H1 (cell line): ENCODE measurements at regions not wholly inside any gene's neighbourhood (a gene's known extent, or its start where the extent isn't known, plus 50 kb on each side); places are given as distances from the start of the nearest gene placed in this dataset.
A peak's percentile ranks its signal among the peaks of the same experiment; 100 is the strongest.

Experiments
- CTCF ChIA-PET: fragments of 300-600 bp; sonication (Branson Sonifier 250); formaldehyde crosslinking; loops from one replicate; lab custom pipeline; 2021; ENCODE audit not compliant: partially characterized antibody; lab: Charles Lee
- POLR2A ChIA-PET: fragments of 300-600 bp; sonication (Branson Sonifier 250); formaldehyde crosslinking; loops from one replicate; lab custom pipeline; 2021; ENCODE audit warnings: inconsistent platforms; ENCODE audit not compliant: partially characterized antibody; lab: Charles Lee
- DNase-seq, 2 experiments: peaks; one replicate each; pipeline versions ENCODE4 v3.0.0 to v3.0.0-alpha.2; 2010 to 2022; ENCODE audit warnings: low spot score in 2 of 2, low read depth in 1 of 2, mixed read lengths in 1 of 2
- FAIRE-seq: peaks from 2 replicates; lab custom pipeline; 2011; peaks lifted over from hg19 to GRCh38; lab: Jason Lieb, UNC
- H2AFZ ChIP-seq: 2 replicates; pipeline ENCODE4 v1.8.1; 2012; ENCODE audit warnings: low read length, inconsistent platforms
- H2AK5ac ChIP-seq: 2 replicates; pipeline ENCODE4 v1.6.1; 2013; ENCODE audit warnings: low read depth, low read length
- H2BK120ac ChIP-seq: replicated peaks from 2 replicates; pipeline ENCODE3; 2013; ENCODE audit warnings: low read depth, low read length, inconsistent platforms
- H2BK12ac ChIP-seq: 2 replicates; pipeline ENCODE4 v1.6.1; 2013; ENCODE audit warnings: low read depth, low read length
- H2BK15ac ChIP-seq: 2 replicates; pipeline ENCODE4 v1.6.1; 2013; ENCODE audit warnings: low read length
- H2BK20ac ChIP-seq: 2 replicates; pipeline ENCODE4 v1.6.1; 2013; ENCODE audit warnings: low read length
- H2BK5ac ChIP-seq: 2 replicates; pipeline ENCODE4 v1.6.1; 2013; ENCODE audit warnings: low read depth, low read length
- H3K14ac ChIP-seq: 2 replicates; pipeline ENCODE4 v1.6.1; 2013; ENCODE audit warnings: inconsistent platforms; ENCODE audit not compliant: insufficient read length
- H3K18ac ChIP-seq: 2 replicates; pipeline ENCODE4 v1.6.1; 2013; ENCODE audit warnings: low read length; ENCODE audit errors: extremely low read depth
- H3K23ac ChIP-seq: 2 replicates; pipeline ENCODE4 v1.6.1; 2013; ENCODE audit warnings: inconsistent platforms; ENCODE audit not compliant: insufficient read length
- H3K23me2 ChIP-seq: 2 replicates; pipeline ENCODE4 v1.6.1; 2013; ENCODE audit warnings: low read depth, low read length
- H3K27ac ChIP-seq: 2 replicates; pipeline ENCODE4 v1.6.1; 2011; ENCODE audit warnings: low read depth, low read length, inconsistent platforms
- H3K27me3 ChIP-seq, 4 experiments: replicated peaks in 1 of 4; 1 replicate in 1 of 4; 2 replicates in 3 of 4; pipeline versions ENCODE4 v1.6.1 to v1.8.1; 2011 to 2013; ENCODE audit warnings: low read length in 3 of 4, mild to moderate bottlenecking in 3 of 4, inconsistent platforms in 2 of 4, mixed read lengths in 2 of 4, moderate library complexity in 1 of 4; ENCODE audit not compliant: control insufficient read depth in 3 of 4, insufficient read depth in 3 of 4; ENCODE audit errors: extremely low read depth in 1 of 4
- H3K36me3 ChIP-seq, 4 experiments: 2 replicates each; pipeline versions ENCODE4 v1.6.1 to v1.8.1; 2011 to 2013; ENCODE audit warnings: mild to moderate bottlenecking in 4 of 4, low read length in 3 of 4, moderate library complexity in 2 of 4, control low read depth in 1 of 4, inconsistent platforms in 1 of 4; ENCODE audit not compliant: insufficient read depth in 4 of 4, control insufficient read depth in 2 of 4
- H3K4ac ChIP-seq: replicated peaks from 2 replicates; pipeline ENCODE3; 2013; ENCODE audit warnings: low read length, low read depth, mixed read lengths, inconsistent platforms; ENCODE audit not compliant: insufficient read length
- H3K4me1 ChIP-seq, 4 experiments: replicated peaks in 1 of 4; 1 replicate in 1 of 4; 2 replicates in 3 of 4; pipeline versions ENCODE4 v1.6.1 to v1.8.1; 2011 to 2013; ENCODE audit warnings: low read length in 3 of 4, inconsistent platforms in 2 of 4, mixed read lengths in 1 of 4; ENCODE audit not compliant: insufficient read depth in 4 of 4, control insufficient read depth in 3 of 4
- H3K4me2 ChIP-seq, 2 experiments: 2 replicates each; pipeline versions ENCODE4 v1.6.1 to v1.8.1; 2011 to 2013; ENCODE audit warnings: low read depth in 2 of 2, low read length in 2 of 2, control low read depth in 1 of 2, inconsistent platforms in 1 of 2, mild to moderate bottlenecking in 1 of 2; ENCODE audit not compliant: insufficient read depth in 1 of 2
- H3K4me3 ChIP-seq, 4 experiments: fragments of 200-600, 300-600 bp in 1 of 4; sonication (generic), shearing (Covaris generic), sonication (Bioruptor Twin) in 1 of 4; 2 replicates each; pipeline versions ENCODE4 v1.5.1 to v1.8.1; 2011 to 2016; ENCODE audit warnings: low read length in 4 of 4, low read depth in 3 of 4, control low read depth in 2 of 4, inconsistent platforms in 2 of 4, mild to moderate bottlenecking in 2 of 4, mixed read lengths in 1 of 4, moderate library complexity in 1 of 4; ENCODE audit not compliant: insufficient read depth in 2 of 4; ENCODE audit errors: extremely low read depth in 1 of 4
- H3K56ac ChIP-seq: replicated peaks from 2 replicates; pipeline ENCODE3; 2013; ENCODE audit warnings: low read depth, mild to moderate bottlenecking, mixed read lengths, low read length, inconsistent platforms; ENCODE audit not compliant: insufficient read length
- H3K79me1 ChIP-seq: 2 replicates; pipeline ENCODE4 v1.6.1; 2013; ENCODE audit warnings: low read depth, low read length, control low read depth
- H3K79me2 ChIP-seq, 2 experiments: 2 replicates each; pipeline versions ENCODE4 v1.6.1 to v1.8.1; 2012 to 2013; ENCODE audit warnings: low read length in 2 of 2, mild to moderate bottlenecking in 2 of 2, inconsistent platforms in 1 of 2; ENCODE audit not compliant: insufficient read depth in 2 of 2, control insufficient read depth in 1 of 2
- H3K9ac ChIP-seq, 4 experiments: replicated peaks in 1 of 4; 1 replicate in 1 of 4; 2 replicates in 3 of 4; pipeline versions ENCODE4 v1.6.1 to v1.8.1; 2011 to 2013; ENCODE audit warnings: low read depth in 3 of 4, low read length in 3 of 4, control low read depth in 2 of 4, mild to moderate bottlenecking in 2 of 4, moderate library complexity in 2 of 4, inconsistent platforms in 1 of 4; ENCODE audit errors: extremely low read depth in 1 of 4
- H3K9me3 ChIP-seq, 2 experiments: 2 replicates each; pipeline versions ENCODE4 v1.6.1 to v1.8.1; 2012 to 2013; ENCODE audit warnings: mild to moderate bottlenecking in 2 of 2, moderate library complexity in 2 of 2, control low read depth in 1 of 2, inconsistent platforms in 1 of 2, low read depth in 1 of 2, low read length in 1 of 2, mixed read lengths in 1 of 2; ENCODE audit not compliant: insufficient read depth in 2 of 2
- H4K20me1 ChIP-seq, 2 experiments: replicated peaks in 1 of 2; 2 replicates each; pipeline versions ENCODE3 to v1.8.1; 2011 to 2013; ENCODE audit warnings: inconsistent platforms in 2 of 2, low read length in 2 of 2, mild to moderate bottlenecking in 1 of 2; ENCODE audit not compliant: insufficient read depth in 2 of 2, control insufficient read depth in 1 of 2
- H4K5ac ChIP-seq: 2 replicates; pipeline ENCODE4 v1.6.1; 2013; ENCODE audit warnings: low read length, low read depth, mixed read lengths, inconsistent platforms; ENCODE audit not compliant: insufficient read length
- H4K8ac ChIP-seq: 2 replicates; pipeline ENCODE4 v1.8.0; 2013; ENCODE audit warnings: mild to moderate bottlenecking, moderate library complexity, low read length, inconsistent platforms; ENCODE audit not compliant: insufficient read depth; ENCODE audit errors: extremely low read depth
- H4K91ac ChIP-seq: replicated peaks from 2 replicates; pipeline ENCODE3; 2013; ENCODE audit warnings: low read length, mixed read lengths, inconsistent platforms; ENCODE audit not compliant: insufficient read length
- CBX5 ChIP-seq: fragments of 300-800, 300-1000 bp; sonication (generic); IDR thresholded peaks from 2 replicates; pipeline ENCODE4 v1.7.1; 2016; ENCODE audit warnings: antibody characterized with exemption, low read length, low read depth
- CHD2 ChIP-seq: IDR thresholded peaks from 2 replicates; pipeline ENCODE4 v1.6.1; 2012; ENCODE audit warnings: low read length, improper control_type of control experiment
- HDAC2 ChIP-seq, 2 experiments: fragments of 300-600 bp in 1 of 2; sonication (generic) in 1 of 2; IDR thresholded peaks; 2 replicates each; pipeline ENCODE4 v1.6.1; 2011 to 2012; ENCODE audit warnings: low read depth in 2 of 2, low read length in 2 of 2, mild to moderate bottlenecking in 2 of 2, moderate library complexity in 2 of 2, borderline replicate concordance in 1 of 2, inconsistent platforms in 1 of 2
- RFX5 ChIP-seq: IDR thresholded peaks from 2 replicates; pipeline ENCODE4 v1.6.1; 2011; ENCODE audit warnings: low read depth, low read length, improper control_type of control experiment, borderline replicate concordance
- TAF7 ChIP-seq: optimal IDR thresholded peaks from 2 replicates; pipeline ENCODE3; 2011; ENCODE audit warnings: low read depth, mild to moderate bottlenecking, inconsistent platforms, low read length, moderate library complexity, borderline replicate concordance
- whole genome bisulfite sequencing, 2 experiments: shearing (Covaris generic) in 1 of 2; methylation state at CpG; one replicate each; pipeline versions ENCODE4 v1.1.6 to v1.1.7; 2013 to 2015; ENCODE audit warnings: low lambda C conversion rate in 2 of 2, mixed read lengths in 2 of 2, inconsistent platforms in 1 of 2, low coverage in 1 of 2, missing lambda C conversion rate in 1 of 2; ENCODE audit not compliant: insufficient replicate concordance in 2 of 2, insufficient coverage in 1 of 2, insufficient read length in 1 of 2; ENCODE audit errors: extremely low coverage in 1 of 2, missing lambda C conversion rate in 1 of 2; 5-methylcytosine and 5-hydroxymethylcytosine counted together

DNA sequence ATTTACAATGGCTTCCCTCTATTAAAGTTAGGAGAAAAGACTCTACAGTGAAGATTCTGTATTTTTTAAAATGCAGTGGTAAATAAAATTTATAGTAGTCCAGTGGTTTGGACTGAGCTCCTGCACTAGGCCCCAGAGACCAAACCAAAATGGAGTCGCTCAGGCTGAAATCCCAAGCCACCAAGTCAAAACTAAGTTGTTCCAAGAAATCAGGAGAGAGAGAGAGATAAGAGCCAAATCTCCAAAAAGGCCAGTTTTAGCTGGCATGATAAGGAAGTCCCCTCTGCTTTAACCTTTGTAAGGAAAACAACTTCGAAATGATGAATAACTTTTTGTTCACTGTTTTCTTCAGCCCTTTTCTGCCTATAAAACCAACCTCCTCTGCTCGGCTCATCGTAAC lies 265.9 kb upstream of the KLF14 start:
- no peak overlapping the region for H3K23ac ChIP-seq
- H4K20me1 ChIP-seq, result no peaks in the 10 kb centered on the region
- no peak overlapping the region for H2BK5ac ChIP-seq
- H3K36me3 ChIP-seq, result peaks cover 0 to 4% (median 0%) of the 10 kb centered on the region in 4 experiments; a peak in 2 of 8 replicates
- H4K5ac ChIP-seq, result no peak overlapping the region
- peaks cover 2% of the 10 kb centered on the region; the same call in 1 of the 2 replicates for H3K79me1 ChIP-seq
- peak in 1 of 2 experiments; percentile 6 for DNase-seq
- TF ChIP-seq TAF7, result no peak
- TF ChIP-seq RFX5, result no peak
- TF ChIP-seq CHD2, result no peak
- TF ChIP-seq CBX5, result no peak
- no peak for TF ChIP-seq HDAC2 (IDR thresholded peaks at IDR 0.05; ENCODE audit: borderline replicate concordance in 1 of 2, low read depth in 2 of 2, low read length in 2 of 2)
- POLR2A ChIA-PET, result interaction anchor here (0.6 kb wide), 1 partner anchor 17 kb away, joined by 3 read pairs; no protein-coding TSS in a partner anchor
- H2AFZ ChIP-seq, result no peak overlapping the region
- H3K4me1 ChIP-seq, result no peaks in the 10 kb centered on the region
- H2BK120ac ChIP-seq, result no peak overlapping the region
- H3K79me2 ChIP-seq, result no peaks in the 10 kb centered on the region; a peak in 1 of 4 replicates
- no peak overlapping the region for H2AK5ac ChIP-seq
- FAIRE-seq, result no peak
- H4K91ac ChIP-seq, result no peak overlapping the region
- H3K14ac ChIP-seq, result no peak overlapping the region
- 87% methylated on average over 4 of the region's 4 CpGs; no CpG with 5 or more reads in 1 of the 2 experiments for WGBS, 2 experiments
- no peaks in the 10 kb centered on the region for H3K27me3 ChIP-seq
- H3K27ac ChIP-seq, result no peak overlapping the region
- H3K4ac ChIP-seq, result no peak overlapping the region
- CTCF ChIA-PET, result interaction anchor here (1.0 to 8.0 kb wide), 4 partner anchors 18 to 103 kb away, joined by 3 to 55 read pairs (median 5); no protein-coding TSS in a partner anchor
- no peak overlapping the region for H2BK15ac ChIP-seq
- no peaks in the 10 kb centered on the region for H3K9me3 ChIP-seq
- H3K56ac ChIP-seq, result no peak overlapping the region
- no peak overlapping the region for H3K9ac ChIP-seq
- no peak overlapping the region for H2BK12ac ChIP-seq
- H3K4me3 ChIP-seq, result no peak overlapping the region
- no peak overlapping the region for H4K8ac ChIP-seq
- H3K23me2 ChIP-seq, result no peaks in the 10 kb centered on the region
- no peak overlapping the region for H2BK20ac ChIP-seq
- H3K18ac ChIP-seq, result no peak overlapping the region
- no peak overlapping the region for H3K4me2 ChIP-seq
